HAP-1 (cell line): ENCODE measurements at regions not wholly inside any gene's neighbourhood (a gene's known extent, or its start where the extent isn't known, plus 50 kb on each side); places are given as distances from the start of the nearest gene placed in this dataset.
A peak's percentile ranks its signal among the peaks of the same experiment; 100 is the strongest.

Source experiments
- DNase-seq, 2 experiments: peaks; one replicate each; pipeline ENCODE4 v3.0.0-alpha.2; 2016 to 2020; ENCODE audit warnings: low spot score in 2 of 2
- H3K27me3 ChIP-seq: fragments of 250-450 bp; sonication (Bioruptor Pico); 2 replicates; pipeline ENCODE4 v1.5.1; 2020; ENCODE audit warnings: low read depth, mild to moderate bottlenecking, moderate library complexity
- H3K36me3 ChIP-seq: fragments of 250-450 bp; sonication (Bioruptor Pico); replicated peaks from 2 replicates; pipeline ENCODE4 v1.5.1; 2020; ENCODE audit warnings: mild to moderate bottlenecking
- H3K4me1 ChIP-seq: fragments of 250-450 bp; sonication (Bioruptor Pico); 2 replicates; pipeline ENCODE4 v1.5.1; 2020; ENCODE audit warnings: mild to moderate bottlenecking
- H3K4me3 ChIP-seq: fragments of 250-450 bp; sonication (Bioruptor Pico); 2 replicates; pipeline ENCODE4 v1.5.1; 2020; ENCODE audit warnings: mild to moderate bottlenecking, moderate library complexity
- H3K9me3 ChIP-seq: fragments of 250-450 bp; sonication (Bioruptor Pico); 2 replicates; pipeline ENCODE4 v1.5.1; 2020; ENCODE audit warnings: mild to moderate bottlenecking, moderate library complexity
- in situ Hi-C: fragments of 300-500 bp; cut with MboI; formaldehyde crosslinking; loops from 3 replicates; pipeline ENCODE4 v1.14.3; 2020; ENCODE audit warnings: low sequenced_read_pairs, inconsistent platforms, mixed read lengths

- Histone ChIP-seq H3K4me3 (no peak overlapping the region), H3K4me1 (no peaks in the 10 kb centered on the region), H3K36me3 (no peaks in the 10 kb centered on the region), H3K9me3 (no peaks in the 10 kb centered on the region), H3K27me3 (no peaks in the 10 kb centered on the region)
- no peak for DNase-seq
- in situ Hi-C loops = no loop called here
Observed at GRCh38 chr19:8893419-8893818, 61.2 kb downstream of the MBD3L1 start.

- H3K4me3 ChIP-seq = no peak overlapping the region
- in situ Hi-C loops = no loop called here
- no peak for DNase-seq
- H3K36me3 ChIP-seq = no peaks in the 10 kb centered on the region
- no peaks in the 10 kb centered on the region for H3K4me1 ChIP-seq
- no peaks in the 10 kb centered on the region for H3K27me3 ChIP-seq
- no peaks in the 10 kb centered on the region for H3K9me3 ChIP-seq
Observed at GRCh38 chr19:8897106-8897505, 64.9 kb downstream of the MBD3L1 start.

- no peak for DNase-seq
- Histone ChIP-seq H3K36me3 (no peaks in the 10 kb centered on the region), H3K27me3 (no peaks in the 10 kb centered on the region), H3K4me3 (no peak overlapping the region), H3K9me3 (no peaks in the 10 kb centered on the region), H3K4me1 (no peaks in the 10 kb centered on the region)
- in situ Hi-C loops = no loop called here
Observed at GRCh38 chr19:8899356-8899755, 67.2 kb downstream of the MBD3L1 start.

GRCh38 chr19:8900421-8900820 lies 68.2 kb downstream of the MBD3L1 start:
- no peak for DNase-seq
- Histone ChIP-seq H3K4me1 (no peaks in the 10 kb centered on the region), H3K9me3 (no peaks in the 10 kb centered on the region), H3K4me3 (no peak overlapping the region), H3K27me3 (no peaks in the 10 kb centered on the region), H3K36me3 (no peaks in the 10 kb centered on the region)
- in situ Hi-C loops = no loop called here

GRCh38 chr19:8902520-8902919 lies 70.3 kb downstream of the MBD3L1 start:
- Histone ChIP-seq H3K36me3 (no peaks in the 10 kb centered on the region), H3K27me3 (no peaks in the 10 kb centered on the region), H3K4me3 (no peak overlapping the region), H3K9me3 (no peaks in the 10 kb centered on the region), H3K4me1 (no peaks in the 10 kb centered on the region)
- in situ Hi-C loops = no loop called here
- DNase-seq = no peak

GRCh38 chr19:8904597-8904996 lies 72.4 kb downstream of the MBD3L1 start:
- Histone ChIP-seq H3K36me3 (no peaks in the 10 kb centered on the region), H3K4me1 (no peaks in the 10 kb centered on the region), H3K9me3 (no peaks in the 10 kb centered on the region), H3K27me3 (no peaks in the 10 kb centered on the region), H3K4me3 (no peak overlapping the region)
- in situ Hi-C loops = no loop called here
- no peak for DNase-seq

- no peak for DNase-seq
- Histone ChIP-seq H3K36me3 (no peaks in the 10 kb centered on the region), H3K4me3 (no peak overlapping the region), H3K9me3 (no peaks in the 10 kb centered on the region), H3K4me1 (no peaks in the 10 kb centered on the region), H3K27me3 (no peaks in the 10 kb centered on the region)
- in situ Hi-C loops = no loop called here
Observed at GRCh38 chr19:8905342-8905741, 73.2 kb downstream of the MBD3L1 start.

GRCh38 chr19:8908066-8908465 lies 75.9 kb downstream of the MBD3L1 start:
- no peaks in the 10 kb centered on the region for H3K9me3 ChIP-seq
- H3K4me3 ChIP-seq = no peak overlapping the region
- H3K36me3 ChIP-seq = no peaks in the 10 kb centered on the region
- in situ Hi-C loops = no loop called here
- no peaks in the 10 kb centered on the region for H3K4me1 ChIP-seq
- DNase-seq = no peak
- H3K27me3 ChIP-seq = no peaks in the 10 kb centered on the region

GRCh38 chr19:8910775-8911414 lies 78.7 kb downstream of the MBD3L1 start:
- in situ Hi-C loops = no loop called here

GRCh38 chr19:8915997-8916396 lies 83.8 kb downstream of the MBD3L1 start:
- no peaks in the 10 kb centered on the region for H3K9me3 ChIP-seq
- H3K27me3 ChIP-seq = no peaks in the 10 kb centered on the region
- in situ Hi-C loops = no loop called here
- no peak overlapping the region for H3K4me3 ChIP-seq
- H3K36me3 ChIP-seq = no peaks in the 10 kb centered on the region
- DNase-seq = no peak
- no peaks in the 10 kb centered on the region for H3K4me1 ChIP-seq

More at GRCh38 chr19:8910775-8911414, 78.7 kb downstream of the MBD3L1 start:
- Histone ChIP-seq H3K4me1 (no peaks in the 10 kb centered on the region), H3K27me3 (no peaks in the 10 kb centered on the region), H3K4me3 (no peak overlapping the region), H3K36me3 (no peaks in the 10 kb centered on the region), H3K9me3 (no peaks in the 10 kb centered on the region)
- DNase-seq = no peak

GRCh38 chr19:8922591-8922990 lies 87.6 kb downstream of the MUC16 start:
- H3K9me3 ChIP-seq = no peaks in the 10 kb centered on the region
- no peaks in the 10 kb centered on the region for H3K4me1 ChIP-seq
- DNase-seq = peak in 1 of 2 experiments; percentile 7
- H3K4me3 ChIP-seq = no peak overlapping the region
- in situ Hi-C loops = no loop called here
- no peaks in the 10 kb centered on the region for H3K36me3 ChIP-seq
- no peaks in the 10 kb centered on the region for H3K27me3 ChIP-seq

GRCh38 chr19:8924283-8924682 lies 85.9 kb downstream of the MUC16 start:
- Histone ChIP-seq H3K4me1 (no peaks in the 10 kb centered on the region), H3K9me3 (no peaks in the 10 kb centered on the region), H3K4me3 (no peak overlapping the region), H3K27me3 (no peaks in the 10 kb centered on the region), H3K36me3 (no peaks in the 10 kb centered on the region)
- no peak for DNase-seq
- in situ Hi-C loops = no loop called here

GRCh38 chr19:8926341-8926740 lies 83.9 kb downstream of the MUC16 start:
- Histone ChIP-seq H3K4me1 (no peaks in the 10 kb centered on the region), H3K36me3 (no peaks in the 10 kb centered on the region), H3K27me3 (no peaks in the 10 kb centered on the region), H3K4me3 (no peak overlapping the region), H3K9me3 (no peaks in the 10 kb centered on the region)
- no peak for DNase-seq
- in situ Hi-C loops = no loop called here

- Histone ChIP-seq H3K36me3 (no peaks in the 10 kb centered on the region), H3K4me3 (no peak overlapping the region), H3K27me3 (no peaks in the 10 kb centered on the region), H3K4me1 (no peaks in the 10 kb centered on the region), H3K9me3 (no peaks in the 10 kb centered on the region)
- in situ Hi-C loops = no loop called here
- no peak for DNase-seq
Observed at GRCh38 chr19:8935460-8935859, 74.7 kb downstream of the MUC16 start.

- DNase-seq = no peak
- in situ Hi-C loops = no loop called here
- Histone ChIP-seq H3K36me3 (no peaks in the 10 kb centered on the region), H3K4me3 (no peak overlapping the region), H3K4me1 (no peaks in the 10 kb centered on the region), H3K27me3 (no peaks in the 10 kb centered on the region), H3K9me3 (no peaks in the 10 kb centered on the region)
Observed at GRCh38 chr19:8938576-8938975, 71.6 kb downstream of the MUC16 start.
